SU-DHL-6 (cell line): ENCODE measurements at regions not wholly inside any gene's neighbourhood (a gene's known extent, or its start where the extent isn't known, plus 50 kb on each side); places are given as distances from the start of the nearest gene placed in this dataset.

ENCODE experiments used
- CTCF ChIP-seq: fragments of 200-600 bp; sonication (generic); IDR thresholded peaks from one replicate; pipeline ENCODE4 v1.5.1; 2017; ENCODE audit warnings: antibody characterized with exemption, mild to moderate bottlenecking, low read length, moderate library complexity; ENCODE audit not compliant: insufficient read depth, poor library complexity, severe bottlenecking
- EZH2phosphoT487 ChIP-seq: fragments of 200-600 bp; sonication (generic), shearing (Covaris generic); conservative IDR thresholded peaks from 2 replicates; pipeline ENCODE4 v1.6.1; 2018; ENCODE audit warnings: mild to moderate bottlenecking, antibody characterized with exemption, low read length, moderate library complexity, mixed read lengths

- TF ChIP-seq CTCF: no peak
- TF ChIP-seq EZH2phosphoT487: no peak
These were observed 184.6 kb upstream of the ZNF804A start for GRCh38 chr2:184413671-184414229.
